ENCODE measurements at regions not wholly inside any gene's neighbourhood (a gene's known extent, or its start where the extent isn't known, plus 50 kb on each side); places are given as distances from the start of the nearest gene placed in this dataset.
"Not testable (repeated sequence)": the region's sequence is repeated elsewhere in the genome, so short reads cannot be mapped to it uniquely, and the experiment has no call there.

DNA sequence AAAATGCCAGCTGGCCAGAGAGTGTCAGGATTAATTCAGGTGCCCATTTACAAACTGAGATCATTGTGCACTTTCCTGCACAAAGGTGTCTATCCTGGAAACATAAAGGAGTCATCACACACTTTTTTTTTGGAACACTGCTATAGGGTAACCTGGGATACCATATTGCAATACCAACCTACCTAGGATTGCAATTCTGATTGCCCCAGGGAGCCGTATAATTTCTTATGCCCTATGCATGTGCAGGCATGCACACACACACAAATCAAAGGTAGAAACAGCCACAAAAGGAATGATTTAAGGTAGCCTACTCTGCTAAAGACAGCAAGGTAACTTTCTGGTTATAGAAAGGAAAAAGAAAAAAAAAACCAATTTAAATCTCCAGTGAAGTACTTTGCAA lies 285.3 kb upstream of the KITLG start:
- no peak overlapping the region for H3K27ac ChIP-seq
- no peak for ATAC-seq (ENCODE audit: insufficient number of reproducible peaks, low FRiP score, low read depth)
- no peaks in the 10 kb centered on the region for H3K9me3 ChIP-seq
- H3K27me3 ChIP-seq (replicated peaks; ENCODE audit: insufficient read depth) = no peaks in the 10 kb centered on the region
- no peaks in the 10 kb centered on the region for H3K4me1 ChIP-seq (ENCODE audit: control insufficient read depth in 1 of 2, low read depth in 2 of 2)
- TF ChIP-seq, protein P1, sequence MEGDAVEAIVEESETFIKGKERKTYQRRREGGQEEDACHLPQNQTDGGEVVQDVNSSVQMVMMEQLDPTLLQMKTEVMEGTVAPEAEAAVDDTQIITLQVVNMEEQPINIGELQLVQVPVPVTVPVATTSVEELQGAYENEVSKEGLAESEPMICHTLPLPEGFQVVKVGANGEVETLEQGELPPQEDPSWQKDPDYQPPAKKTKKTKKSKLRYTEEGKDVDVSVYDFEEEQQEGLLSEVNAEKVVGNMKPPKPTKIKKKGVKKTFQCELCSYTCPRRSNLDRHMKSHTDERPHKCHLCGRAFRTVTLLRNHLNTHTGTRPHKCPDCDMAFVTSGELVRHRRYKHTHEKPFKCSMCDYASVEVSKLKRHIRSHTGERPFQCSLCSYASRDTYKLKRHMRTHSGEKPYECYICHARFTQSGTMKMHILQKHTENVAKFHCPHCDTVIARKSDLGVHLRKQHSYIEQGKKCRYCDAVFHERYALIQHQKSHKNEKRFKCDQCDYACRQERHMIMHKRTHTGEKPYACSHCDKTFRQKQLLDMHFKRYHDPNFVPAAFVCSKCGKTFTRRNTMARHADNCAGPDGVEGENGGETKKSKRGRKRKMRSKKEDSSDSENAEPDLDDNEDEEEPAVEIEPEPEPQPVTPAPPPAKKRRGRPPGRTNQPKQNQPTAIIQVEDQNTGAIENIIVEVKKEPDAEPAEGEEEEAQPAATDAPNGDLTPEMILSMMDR (IDR thresholded peaks at IDR 0.05) = no peak
- no peak for DNase-seq (ENCODE audit: low spot score)
- H3K36me3 ChIP-seq = no peaks in the 10 kb centered on the region
- no peak overlapping the region for H3K4me3 ChIP-seq

DNA sequence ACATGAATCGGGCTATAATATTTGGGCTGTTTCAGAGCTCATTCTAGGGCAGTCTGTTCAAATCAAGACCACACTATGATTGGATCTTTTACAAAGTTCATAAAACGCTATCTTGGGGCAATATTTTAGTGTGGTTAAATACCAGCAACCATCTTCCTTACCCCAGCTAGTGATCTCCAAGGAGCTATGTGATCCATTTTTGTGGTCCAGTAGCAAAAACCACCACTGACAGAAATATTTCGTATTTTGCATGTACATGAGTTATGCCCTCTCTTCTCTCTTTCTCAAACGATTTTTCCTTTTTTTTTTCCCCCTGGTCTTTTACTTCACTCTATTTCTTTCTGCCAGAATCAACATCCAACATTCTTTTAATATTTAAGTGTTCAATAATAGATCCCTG lies 280.6 kb upstream of the KITLG start:
- TF ChIP-seq, protein P1 (IDR thresholded peaks at IDR 0.05) = no peak
- ATAC-seq (ENCODE audit: insufficient number of reproducible peaks, low FRiP score, low read depth) (no peak), DNase-seq (ENCODE audit: low spot score) (no peak)
- Histone ChIP-seq H3K4me3 (no peak overlapping the region), H3K9me3 (no peaks in the 10 kb centered on the region), H3K27me3 (replicated peaks; ENCODE audit: insufficient read depth) (no peaks in the 10 kb centered on the region), H3K4me1 (ENCODE audit: control insufficient read depth in 1 of 2, low read depth in 2 of 2) (no peaks in the 10 kb centered on the region), H3K36me3 (no peaks in the 10 kb centered on the region), H3K27ac (no peak overlapping the region)

DNA sequence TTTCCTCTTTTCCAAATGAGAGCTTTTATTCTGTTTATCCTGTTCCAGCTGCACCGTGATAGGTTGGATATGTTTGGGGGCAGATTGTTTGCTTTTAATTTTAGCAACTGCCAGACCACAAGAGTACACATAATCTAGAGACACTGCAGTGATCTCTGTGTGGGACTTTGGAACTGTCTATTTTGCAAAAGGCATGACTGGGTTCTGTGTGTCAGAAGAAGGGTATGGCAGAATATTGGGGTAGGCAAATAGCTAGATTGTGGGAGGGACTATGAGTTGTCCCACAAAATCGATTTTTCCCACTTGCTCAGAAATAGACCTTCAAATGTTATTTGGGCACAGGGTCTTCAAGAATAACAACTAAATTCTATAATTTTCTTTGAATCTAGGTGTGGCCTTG lies 275.9 kb upstream of the KITLG start:
- Histone ChIP-seq H3K36me3 (no peaks in the 10 kb centered on the region), H3K27me3 (replicated peaks; ENCODE audit: insufficient read depth) (no peaks in the 10 kb centered on the region), H3K4me1 (ENCODE audit: control insufficient read depth in 1 of 2, low read depth in 2 of 2) (no peaks in the 10 kb centered on the region), H3K4me3 (no peak overlapping the region), H3K9me3 (no peaks in the 10 kb centered on the region), H3K27ac (no peak overlapping the region)
- TF ChIP-seq, protein P1 (IDR thresholded peaks at IDR 0.05) = no peak
- ATAC-seq (ENCODE audit: insufficient number of reproducible peaks, low FRiP score, low read depth) (no peak), DNase-seq (ENCODE audit: low spot score) (no peak)

DNA sequence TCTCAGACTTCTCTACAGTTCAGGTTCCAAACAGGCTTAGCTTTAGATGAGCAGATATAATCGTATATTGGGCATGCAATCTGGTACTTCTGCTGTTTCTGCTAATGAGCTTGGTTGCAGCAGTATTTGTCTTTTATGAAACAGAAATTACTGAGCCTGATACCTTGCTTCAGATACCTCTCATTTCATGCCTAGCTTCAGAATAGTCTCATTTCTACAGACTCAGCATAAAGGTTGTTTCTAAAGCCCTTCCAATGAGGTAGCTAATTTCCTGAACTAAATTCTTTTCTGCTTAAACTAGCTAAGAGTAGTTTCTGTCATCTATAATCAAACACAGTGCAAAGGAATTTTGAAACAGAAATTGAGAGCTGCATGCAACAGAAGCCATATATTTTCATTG lies 275.0 kb upstream of the KITLG start:
- H3K27me3 ChIP-seq (replicated peaks; ENCODE audit: insufficient read depth) = no peaks in the 10 kb centered on the region
- H3K4me1 ChIP-seq (ENCODE audit: control insufficient read depth in 1 of 2, low read depth in 2 of 2) = no peaks in the 10 kb centered on the region
- ATAC-seq (ENCODE audit: insufficient number of reproducible peaks, low FRiP score, low read depth) (no peak), DNase-seq (ENCODE audit: low spot score) (no peak)
- H3K4me3 ChIP-seq = no peak overlapping the region
- H3K36me3 ChIP-seq = no peaks in the 10 kb centered on the region
- TF ChIP-seq, protein P1 (IDR thresholded peaks at IDR 0.05) = no peak
- no peak overlapping the region for H3K27ac ChIP-seq
- no peaks in the 10 kb centered on the region for H3K9me3 ChIP-seq

DNA sequence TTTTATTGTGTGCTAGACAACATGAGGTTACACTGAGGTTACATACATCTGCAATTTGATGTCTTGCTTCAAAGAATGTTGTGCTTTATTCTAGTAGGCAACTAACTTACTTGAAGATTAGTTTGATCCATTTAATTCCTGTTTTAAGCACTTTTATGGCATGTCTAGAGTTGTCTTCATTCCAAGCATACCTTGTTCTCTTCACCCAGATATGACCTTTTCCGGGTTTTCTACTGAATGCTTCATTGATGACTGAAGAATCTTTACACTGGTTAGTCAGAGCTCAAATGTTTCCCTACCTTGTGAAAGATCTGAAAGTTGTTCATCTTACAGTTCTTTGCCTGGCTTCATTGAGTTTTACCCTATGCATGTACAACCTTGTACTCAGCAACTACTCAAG lies 274.0 kb upstream of the KITLG start:
- no peaks in the 10 kb centered on the region for H3K36me3 ChIP-seq
- no peak overlapping the region for H3K27ac ChIP-seq
- TF ChIP-seq, protein P1 (IDR thresholded peaks at IDR 0.05) = no peak
- H3K4me1 ChIP-seq (ENCODE audit: control insufficient read depth in 1 of 2, low read depth in 2 of 2) = no peaks in the 10 kb centered on the region
- no peaks in the 10 kb centered on the region for H3K27me3 ChIP-seq (replicated peaks; ENCODE audit: insufficient read depth)
- no peaks in the 10 kb centered on the region for H3K9me3 ChIP-seq
- H3K4me3 ChIP-seq = no peak overlapping the region
- ATAC-seq (ENCODE audit: insufficient number of reproducible peaks, low FRiP score, low read depth) = no peak
- no peak for DNase-seq (ENCODE audit: low spot score)

DNA sequence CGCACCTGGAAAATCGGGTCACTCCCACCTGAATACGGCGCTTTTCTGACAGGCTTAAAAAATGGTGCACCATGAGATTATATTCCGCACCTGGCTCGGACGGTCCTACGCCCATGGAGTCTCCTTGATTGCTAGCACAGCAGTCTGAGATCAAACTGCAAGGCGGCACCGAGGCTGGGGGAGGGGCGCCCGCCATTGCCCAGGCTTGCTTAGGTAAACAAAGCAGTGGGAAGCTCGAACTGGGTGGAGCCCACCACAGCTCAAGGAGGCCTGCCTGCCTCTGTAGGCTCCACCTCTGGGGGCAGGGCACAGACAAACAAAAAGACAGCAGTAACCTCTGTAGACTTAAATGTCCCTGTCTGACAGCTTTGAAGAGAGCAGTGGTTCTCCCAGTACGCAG lies 267.0 kb upstream of the KITLG start:
- not testable (repeated sequence) for H3K4me1 ChIP-seq (ENCODE audit: control insufficient read depth in 1 of 2, low read depth in 2 of 2); DNase-seq (ENCODE audit: low spot score); H3K27ac ChIP-seq; H3K4me3 ChIP-seq; H3K9me3 ChIP-seq; H3K27me3 ChIP-seq (replicated peaks; ENCODE audit: insufficient read depth); ATAC-seq (ENCODE audit: insufficient number of reproducible peaks, low FRiP score, low read depth); H3K36me3 ChIP-seq

Measured in thoracic aorta (tissue), 2 donors.